ENCODE measurements at regions not wholly inside any gene's neighbourhood (a gene's known extent, or its start where the extent isn't known, plus 50 kb on each side); places are given as distances from the start of the nearest gene placed in this dataset.
"Not testable (repeated sequence)": the region's sequence is repeated elsewhere in the genome, so short reads cannot be mapped to it uniquely, and the experiment has no call there.

DNA sequence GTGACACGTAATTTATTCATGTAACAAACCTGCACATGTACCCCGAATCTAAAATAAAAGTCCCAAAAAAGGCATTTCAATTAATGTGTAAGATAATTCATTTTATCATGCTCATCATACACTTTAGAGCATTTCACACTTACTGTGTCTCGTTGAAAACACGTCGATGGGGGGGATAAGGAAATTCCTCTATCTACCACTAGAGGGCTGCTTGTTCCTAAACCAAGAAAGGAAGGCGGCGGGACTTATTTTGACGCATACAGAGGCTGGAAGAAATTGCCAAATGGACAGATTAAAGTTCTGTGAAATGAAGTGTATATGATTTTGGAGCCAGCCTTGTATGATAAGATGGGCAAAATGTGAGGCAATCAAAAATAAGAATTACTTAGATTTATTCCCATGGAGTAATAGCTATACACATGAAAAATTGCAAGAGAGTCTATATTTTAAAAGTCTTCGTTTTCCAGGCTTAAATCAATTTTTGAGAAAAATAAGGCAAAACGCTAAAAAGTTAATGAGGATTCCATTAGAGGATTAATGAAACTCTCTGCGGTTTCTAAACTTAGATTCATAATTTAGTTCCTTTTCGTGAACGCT lies 346.8 kb downstream of the CNTN3 start:
- DNase-seq, result peak in 1 of 2 experiments; percentile 18

DNA sequence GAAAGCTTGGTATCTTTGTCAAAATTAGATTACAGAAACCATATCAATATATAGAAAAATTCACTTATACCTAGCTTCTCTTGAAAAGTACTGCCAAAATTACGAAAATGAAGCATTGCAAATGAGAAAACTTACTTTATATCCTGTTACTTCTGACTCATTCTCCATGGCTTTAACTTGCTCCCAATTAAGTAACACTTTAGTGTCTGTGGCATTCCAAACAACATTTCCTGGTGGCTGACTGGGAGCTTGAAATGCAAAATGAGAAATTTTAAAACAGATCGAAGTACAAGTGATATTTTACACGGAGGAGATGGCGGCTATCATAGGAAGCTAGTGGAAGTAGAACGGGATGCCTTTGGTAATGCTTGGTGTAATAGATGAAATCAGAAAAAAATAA lies 347.3 kb downstream of the CNTN3 start:
- no peak for DNase-seq

- DNase-seq, result no peak
Measured at GRCh38 chr3:74265069-74265468, 349.4 kb downstream of the CNTN3 start.

DNA sequence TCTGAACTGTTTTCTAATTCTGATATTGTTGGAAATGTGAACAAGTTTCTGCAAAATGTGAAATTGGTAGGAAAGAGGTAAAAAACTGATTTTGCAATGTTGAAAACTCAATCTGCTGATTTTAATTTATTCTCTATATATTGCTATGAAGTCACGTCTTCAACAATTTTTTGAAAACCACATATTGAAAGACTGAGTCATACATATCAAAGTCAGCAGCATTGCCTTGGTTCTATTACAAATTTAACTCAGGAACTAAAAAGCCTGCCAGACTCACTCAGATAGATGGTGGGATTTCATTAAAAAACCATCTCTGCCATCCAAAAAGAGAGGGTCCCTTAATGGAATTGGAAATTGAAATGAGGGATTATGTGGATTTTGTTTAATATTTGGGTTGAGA lies 351.4 kb downstream of the CNTN3 start:
- no peak for DNase-seq

GRCh38 chr3:74233091-74233490 lies 381.4 kb downstream of the CNTN3 start:
- no peak for DNase-seq

GRCh38 chr3:74217467-74217866 lies 397.0 kb downstream of the CNTN3 start:
- no peak for DNase-seq

- no peak for DNase-seq
Measured at GRCh38 chr3:74214286-74214685, 400.2 kb downstream of the CNTN3 start.

GRCh38 chr3:74210739-74211138 lies 403.7 kb downstream of the CNTN3 start:
- DNase-seq, result no peak

DNA sequence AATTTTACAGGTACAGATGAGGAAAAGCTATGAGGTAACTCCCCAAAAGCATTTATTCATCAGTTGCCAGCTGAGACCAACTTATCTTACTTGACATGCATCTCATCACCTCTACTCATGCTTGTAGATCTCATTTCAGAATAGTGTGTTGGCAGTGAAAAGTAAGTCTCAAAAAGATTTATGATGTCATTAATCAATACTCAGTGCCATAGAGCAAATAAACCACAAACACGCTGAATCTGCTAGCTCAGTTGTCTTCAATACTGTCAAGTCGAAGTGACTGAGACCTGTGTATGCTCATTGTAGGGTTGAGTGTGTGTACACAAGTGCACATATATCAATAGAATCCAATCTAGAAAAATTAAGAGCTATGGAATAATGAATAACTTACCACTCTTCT lies 413.5 kb downstream of the CNTN3 start:
- no peak for DNase-seq

- DNase-seq, result not testable (repeated sequence)
Measured at GRCh38 chr3:74178664-74179063, 435.8 kb downstream of the CNTN3 start.

DNA sequence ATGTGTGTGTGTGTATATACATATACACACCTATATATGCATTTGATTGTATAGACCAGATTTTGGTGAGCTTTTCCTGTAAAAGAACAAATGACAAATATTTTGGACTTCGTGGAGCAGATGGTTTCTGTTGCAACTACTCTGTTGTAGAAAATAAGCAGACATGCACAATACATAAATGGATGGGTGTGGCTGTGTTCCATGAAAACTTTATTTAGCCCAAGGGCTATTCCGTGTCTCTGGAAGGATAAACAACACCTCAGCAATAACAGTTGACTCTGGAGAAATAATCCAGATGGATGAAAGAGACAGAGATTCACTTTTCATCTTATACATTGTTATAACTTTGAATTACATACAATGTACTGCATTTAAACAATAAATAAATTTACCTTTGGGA lies 441.4 kb downstream of the CNTN3 start:
- DNase-seq, result no peak

GRCh38 chr3:74167926-74168325 lies 446.5 kb downstream of the CNTN3 start:
- no peak for DNase-seq

GRCh38 chr3:74165211-74165610 lies 449.2 kb downstream of the CNTN3 start:
- DNase-seq, result no peak

- DNase-seq, result no peak
Measured at GRCh38 chr3:74149466-74149865, 465.0 kb downstream of the CNTN3 start.

- no peak for DNase-seq
Measured at GRCh38 chr3:74145277-74145676, 469.2 kb downstream of the CNTN3 start.

DNA sequence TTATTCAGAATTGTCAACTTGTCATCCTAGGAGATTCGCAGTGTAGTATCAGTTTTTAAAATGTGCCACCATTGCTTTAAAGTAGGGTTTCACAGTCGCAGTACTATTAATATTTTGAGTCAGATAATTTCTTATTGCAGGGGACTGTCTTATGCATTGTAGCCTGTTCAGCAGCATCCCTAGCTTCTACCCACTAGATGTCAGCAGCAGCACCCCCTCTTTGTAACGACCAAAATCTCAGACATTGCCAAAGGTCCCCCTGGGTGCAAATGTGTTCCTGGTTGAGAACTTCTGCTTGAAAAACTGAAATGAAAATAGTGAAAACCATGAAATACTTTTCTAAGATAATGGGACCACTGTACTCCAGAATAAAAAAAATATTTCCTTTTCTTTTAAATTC lies 474.8 kb downstream of the CNTN3 start:
- no peak for DNase-seq

GRCh38 chr3:74137790-74138189 lies 476.7 kb downstream of the CNTN3 start:
- DNase-seq, result no peak

- DNase-seq, result no peak
Measured at GRCh38 chr3:74135808-74136207, 478.7 kb downstream of the CNTN3 start.

DNA sequence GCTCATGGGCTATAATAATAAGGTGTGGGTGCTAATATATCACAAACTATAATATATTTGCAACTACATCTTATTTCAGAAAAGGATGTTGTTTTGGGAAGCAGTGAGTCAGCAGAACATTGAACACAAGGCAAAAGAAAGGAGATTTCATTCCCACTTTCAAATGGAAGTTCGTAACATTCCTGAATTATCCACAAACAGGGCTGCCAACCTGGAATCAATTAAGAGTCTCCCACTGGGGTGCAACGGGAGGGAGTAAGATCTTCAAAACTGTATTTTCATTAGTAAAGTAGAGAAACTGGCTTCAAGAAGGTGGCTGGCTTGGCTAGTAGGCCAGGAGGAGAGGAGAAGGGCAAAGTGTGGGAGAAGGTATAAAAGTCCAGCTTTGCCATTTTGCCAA lies 479.6 kb downstream of the CNTN3 start:
- no peak for DNase-seq

DNA sequence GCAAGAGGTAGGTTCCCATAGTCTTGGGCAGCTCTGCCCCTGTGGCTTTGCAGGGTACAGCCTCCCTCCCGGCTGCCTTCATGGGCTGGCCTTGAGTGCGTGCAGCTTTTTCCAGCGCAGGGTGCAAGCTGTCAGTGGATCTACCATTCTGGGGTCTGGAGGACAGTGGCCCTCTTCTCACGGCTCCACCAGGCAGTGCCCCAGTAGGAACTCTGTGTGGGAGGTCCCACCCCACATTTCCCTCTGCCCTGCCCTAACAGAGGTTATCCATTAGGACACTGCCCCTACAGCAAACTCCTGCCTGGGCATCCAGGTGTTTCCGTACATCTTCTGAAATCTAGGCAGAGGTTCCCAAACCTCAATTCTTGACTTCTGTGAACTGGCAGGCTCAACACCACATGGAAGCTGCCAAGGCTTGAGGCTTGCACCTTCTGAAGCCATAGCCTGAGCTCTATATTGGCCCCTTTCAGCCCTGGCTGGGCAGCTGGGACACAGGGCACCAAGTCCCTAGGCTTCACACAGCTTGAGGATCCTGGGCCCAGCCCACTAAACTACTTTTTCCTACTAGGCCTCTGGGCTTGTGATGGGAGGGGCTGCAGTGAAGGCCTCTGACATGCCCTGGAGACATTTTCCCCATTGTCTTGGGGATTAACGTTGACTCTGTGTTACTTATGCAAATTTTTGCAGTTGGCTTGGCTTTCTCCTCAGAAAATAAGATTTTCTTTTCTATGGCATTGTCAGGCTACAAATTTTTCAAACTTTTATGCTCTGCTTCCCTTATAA lies 482.7 kb downstream of the CNTN3 start:
- DNase-seq, result not testable (repeated sequence)

- DNase-seq, result no peak
Measured at GRCh38 chr3:74129611-74130010, 484.8 kb downstream of the CNTN3 start.

GRCh38 chr3:74129056-74129455 lies 485.4 kb downstream of the CNTN3 start:
- DNase-seq, result no peak

DNA sequence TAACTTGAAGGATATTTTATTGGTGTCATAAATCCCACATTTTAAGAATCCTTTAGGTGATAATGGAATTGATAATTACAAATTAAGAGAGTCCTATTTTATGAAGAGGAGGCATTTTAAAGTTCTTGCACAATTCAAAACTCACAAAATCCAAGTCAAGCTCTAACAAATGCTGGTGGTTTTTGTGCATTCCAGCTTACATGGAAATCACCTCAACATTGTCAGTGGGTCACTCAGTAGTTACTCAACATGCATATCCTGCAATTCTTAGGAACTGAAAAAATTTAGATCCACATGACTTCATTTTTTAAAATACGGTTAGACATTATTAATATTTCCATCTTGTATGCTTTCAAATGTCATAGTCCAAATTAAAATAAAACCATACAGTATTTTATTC lies 487.2 kb downstream of the CNTN3 start:
- no peak for DNase-seq

GRCh38 chr3:74124782-74125181 lies 489.7 kb downstream of the CNTN3 start:
- no peak for DNase-seq

DNA sequence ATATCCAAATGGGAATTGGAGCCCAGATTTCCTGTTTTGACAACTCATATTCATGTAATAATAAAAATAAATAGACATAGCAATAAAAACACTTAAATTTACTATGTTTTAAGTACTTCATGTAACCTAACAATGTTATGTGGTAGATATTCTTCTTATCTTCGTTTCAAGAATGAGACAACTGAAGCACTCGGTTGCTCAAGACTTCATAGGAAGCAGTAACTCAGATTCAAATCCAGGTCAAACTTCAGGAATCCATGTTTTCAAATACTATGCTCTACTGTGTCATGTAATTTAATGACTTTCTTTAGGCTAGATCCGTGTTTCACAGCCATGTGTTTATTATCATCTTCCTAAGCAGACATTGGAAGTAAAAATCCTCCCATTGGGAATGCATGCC lies 492.2 kb downstream of the CNTN3 start:
- DNase-seq, result no peak
